PC-3 (cell line): ENCODE measurements at regions not wholly inside any gene's neighbourhood (a gene's known extent, or its start where the extent isn't known, plus 50 kb on each side); places are given as distances from the start of the nearest gene placed in this dataset.

Experiments used
- CTCF ChIP-seq: fragments of 300-600 bp; sonication (generic); conservative IDR thresholded peaks from 2 replicates; pipeline ENCODE4 v1.5.1; 2017; ENCODE audit warnings: antibody characterized with exemption, low read depth, mild to moderate bottlenecking, low read length
- EZH2 ChIP-seq: fragments of 300-600 bp; sonication (generic); IDR thresholded peaks from one replicate; pipeline ENCODE4 v1.6.1; 2017; ENCODE audit warnings: antibody characterized with exemption, mild to moderate bottlenecking, low read length; ENCODE audit not compliant: unreplicated experiment

DNA sequence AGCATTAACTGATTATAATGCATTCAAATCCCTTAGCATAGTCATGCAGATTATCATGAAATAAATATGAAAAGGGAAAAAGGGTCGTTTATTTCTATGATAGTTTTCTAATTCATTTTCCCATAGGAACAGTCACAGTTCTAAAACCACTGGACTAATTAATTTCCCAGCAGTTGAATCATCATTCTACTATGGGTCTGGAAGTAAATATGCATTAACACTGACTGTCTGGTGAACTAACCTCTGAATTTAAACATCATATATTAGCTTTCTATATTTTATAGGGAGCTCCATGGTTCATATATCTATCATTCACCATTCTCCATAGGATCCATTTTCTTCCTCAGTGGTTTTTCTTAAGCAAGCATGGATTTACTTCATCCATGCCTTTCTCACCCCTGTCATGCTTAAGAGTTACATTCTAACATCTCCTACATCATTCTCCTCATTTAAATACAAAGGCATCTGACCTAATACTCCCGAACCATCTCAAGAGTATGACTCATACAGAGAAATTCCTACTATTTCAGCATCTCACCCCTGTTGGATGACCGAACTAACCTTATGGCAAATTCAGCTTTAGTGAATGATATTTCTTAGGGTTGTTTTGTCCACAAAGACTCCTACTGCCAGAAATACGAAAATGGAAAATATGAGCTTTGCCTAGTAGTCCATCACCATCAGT is 198.7 kb upstream of the ADAMTS3 start:
- TF ChIP-seq CTCF: no peak
- TF ChIP-seq EZH2: no peak
